ENCODE measurements at regions not wholly inside any gene's neighbourhood (a gene's known extent, or its start where the extent isn't known, plus 50 kb on each side); places are given as distances from the start of the nearest gene placed in this dataset.

- no peak for TF ChIP-seq MYC (IDR thresholded peaks at IDR 0.05; ENCODE audit: low read depth, low read length)
- no peak for TF ChIP-seq POLR2A (IDR thresholded peaks at IDR 0.05; ENCODE audit: extremely low read depth, insufficient read length)
- no peak for TF ChIP-seq CTCF (IDR thresholded peaks at IDR 0.05; ENCODE audit: low read depth, low read length)
- TF ChIP-seq, protein P1, sequence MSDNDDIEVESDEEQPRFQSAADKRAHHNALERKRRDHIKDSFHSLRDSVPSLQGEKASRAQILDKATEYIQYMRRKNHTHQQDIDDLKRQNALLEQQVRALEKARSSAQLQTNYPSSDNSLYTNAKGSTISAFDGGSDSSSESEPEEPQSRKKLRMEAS (IDR thresholded peaks at IDR 0.05; ENCODE audit: low read depth, low read length): no peak
Observed at GRCh38 chr10:52586710-52587109, 185.9 kb downstream of the MBL2 start.

All from NB4 (cell line).